HG03558 (cell line): ENCODE measurements at regions not wholly inside any gene's neighbourhood (a gene's known extent, or its start where the extent isn't known, plus 50 kb on each side); places are given as distances from the start of the nearest gene placed in this dataset.

Experiments used
- ATAC-seq: cut with Tn5 transposase; IDR thresholded peaks from one replicate; pipeline ENCODE4 v1.9.1; 2021; ENCODE audit warnings: moderate number of reproducible peaks; ENCODE audit not compliant: unreplicated experiment; ENCODE audit errors: extremely low read depth

DNA sequence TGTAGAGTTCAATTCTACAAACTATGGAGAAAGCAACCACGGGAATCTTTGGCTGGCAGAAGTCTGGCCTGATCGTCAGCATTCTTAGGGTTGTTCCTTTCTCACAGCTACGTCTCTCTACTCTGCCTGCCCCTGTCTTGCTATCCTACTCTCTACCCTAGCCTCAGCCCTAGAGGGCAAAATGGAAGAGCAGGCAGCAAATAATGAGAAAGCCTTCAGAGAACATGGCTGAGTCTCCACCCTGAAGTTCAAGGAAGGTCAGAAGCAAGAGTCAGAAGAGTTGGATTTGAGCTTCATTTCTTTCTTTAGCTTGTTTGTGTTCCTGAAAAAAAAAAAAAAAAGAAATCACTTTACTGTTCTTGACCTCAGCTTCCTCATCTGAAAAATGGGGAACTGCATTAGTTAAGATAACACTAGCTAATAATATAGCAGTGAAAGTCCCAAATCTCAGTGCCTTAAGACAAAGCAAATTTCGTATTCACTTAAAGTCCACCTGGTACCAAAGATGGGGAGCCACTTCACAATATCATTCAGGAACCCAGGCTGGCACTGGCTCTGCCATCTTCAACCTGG lies 50.2 kb upstream of the CCND2 start:
- ATAC-seq, result no peak

DNA sequence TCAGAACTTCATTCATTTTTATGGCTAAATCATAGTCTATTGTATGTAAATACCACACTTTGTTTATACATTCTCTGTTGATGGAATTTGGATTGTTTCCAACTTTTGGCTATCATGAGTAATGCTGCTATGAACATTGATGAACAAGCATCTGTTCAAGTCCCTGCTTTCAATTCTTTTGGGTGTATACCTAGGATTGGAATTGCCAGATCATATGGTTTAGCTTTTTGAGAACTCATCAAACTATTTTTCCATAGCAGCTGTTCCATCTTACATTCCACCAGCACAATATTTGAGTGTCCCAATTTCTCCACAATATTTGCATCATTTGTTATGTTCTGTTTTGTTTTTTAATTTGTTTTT lies 52.3 kb upstream of the CCND2 start:
- no peak for ATAC-seq

DNA sequence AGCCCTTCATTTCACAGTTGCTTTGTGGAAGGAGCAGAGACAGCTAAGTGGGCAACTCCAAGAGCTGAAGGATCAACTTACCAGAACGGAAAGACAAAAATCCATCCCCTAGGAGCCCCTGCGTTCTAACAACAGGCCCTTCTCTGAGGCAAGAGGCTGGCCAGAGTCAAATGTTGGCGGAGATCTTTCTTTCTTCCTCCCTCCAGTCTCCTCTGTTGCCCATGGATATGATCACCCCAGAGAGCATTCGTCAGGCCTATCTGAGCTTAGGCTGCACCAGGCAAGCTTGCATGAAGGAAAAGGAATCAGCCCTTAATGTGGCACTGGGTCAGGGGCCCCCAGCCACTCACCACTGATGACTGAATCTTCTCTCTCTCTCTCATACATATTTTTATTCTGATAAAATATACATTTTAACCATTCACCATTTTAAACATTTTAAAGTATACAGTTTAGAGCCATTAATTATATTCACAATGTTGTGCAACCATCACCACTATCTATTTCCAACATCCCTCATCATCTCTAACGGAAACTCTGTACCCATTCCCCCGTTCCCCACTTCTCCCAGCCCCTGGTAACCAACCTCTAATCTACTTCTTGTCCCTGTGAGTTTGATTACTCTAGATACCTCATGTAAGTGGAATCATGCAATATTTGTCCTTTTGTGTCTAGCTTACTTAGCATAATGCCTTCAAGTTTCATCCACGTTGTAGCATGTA lies 52.9 kb upstream of the CCND2 start:
- no peak for ATAC-seq

DNA sequence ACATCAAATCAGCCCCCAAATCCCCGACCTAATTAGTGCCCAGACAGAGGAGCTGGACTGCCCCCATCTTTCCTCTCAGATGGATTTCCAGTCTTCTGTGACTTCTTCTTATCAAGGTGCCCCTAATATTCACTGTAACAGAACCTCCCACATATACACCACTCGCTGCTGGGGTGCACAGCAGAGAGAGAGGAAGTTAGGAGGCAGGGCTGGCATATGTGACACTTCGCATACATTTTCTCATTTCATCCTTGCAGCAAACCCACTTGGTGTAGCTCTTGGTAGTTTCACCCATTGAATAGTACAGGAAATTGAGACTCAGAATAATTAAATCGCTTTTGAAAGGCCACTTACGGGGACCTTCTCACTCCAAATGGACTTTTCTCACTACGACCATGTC lies 56.5 kb upstream of the CCND2 start:
- ATAC-seq, result no peak

DNA sequence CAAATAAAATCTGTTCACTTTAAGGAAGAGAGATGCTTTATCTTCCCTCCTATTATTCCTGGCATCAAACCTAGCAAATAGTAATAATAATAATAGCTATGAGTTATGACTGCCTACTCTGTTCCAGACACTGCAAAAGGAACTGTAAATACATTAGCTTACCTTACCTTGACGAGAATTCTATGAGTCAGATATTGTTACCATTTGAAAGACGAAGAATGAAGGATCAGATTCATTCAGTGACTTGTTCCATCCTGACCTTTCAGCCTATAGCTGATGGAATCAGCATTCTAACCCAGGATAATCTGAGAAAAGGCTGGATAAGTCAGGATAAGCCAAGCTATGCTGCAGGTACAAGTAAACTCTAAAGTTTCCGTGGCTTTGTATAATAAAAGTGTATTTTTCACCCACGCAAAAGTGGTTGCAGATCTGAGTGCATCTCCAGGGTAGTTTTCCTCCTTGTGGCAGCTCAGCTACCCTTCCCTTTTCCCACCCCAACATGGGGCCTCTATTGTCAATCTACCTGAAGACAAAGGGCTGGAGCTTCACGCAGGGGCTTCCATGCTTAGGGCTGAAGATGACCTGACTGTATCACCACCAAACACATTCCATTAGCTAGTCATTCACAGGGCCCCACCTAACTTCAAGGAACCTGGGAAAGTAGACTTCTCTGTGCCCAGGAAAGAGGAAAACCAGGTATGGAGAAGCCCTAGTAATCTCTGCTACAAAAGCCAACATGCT lies 57.2 kb upstream of the CCND2 start:
- no peak for ATAC-seq

DNA sequence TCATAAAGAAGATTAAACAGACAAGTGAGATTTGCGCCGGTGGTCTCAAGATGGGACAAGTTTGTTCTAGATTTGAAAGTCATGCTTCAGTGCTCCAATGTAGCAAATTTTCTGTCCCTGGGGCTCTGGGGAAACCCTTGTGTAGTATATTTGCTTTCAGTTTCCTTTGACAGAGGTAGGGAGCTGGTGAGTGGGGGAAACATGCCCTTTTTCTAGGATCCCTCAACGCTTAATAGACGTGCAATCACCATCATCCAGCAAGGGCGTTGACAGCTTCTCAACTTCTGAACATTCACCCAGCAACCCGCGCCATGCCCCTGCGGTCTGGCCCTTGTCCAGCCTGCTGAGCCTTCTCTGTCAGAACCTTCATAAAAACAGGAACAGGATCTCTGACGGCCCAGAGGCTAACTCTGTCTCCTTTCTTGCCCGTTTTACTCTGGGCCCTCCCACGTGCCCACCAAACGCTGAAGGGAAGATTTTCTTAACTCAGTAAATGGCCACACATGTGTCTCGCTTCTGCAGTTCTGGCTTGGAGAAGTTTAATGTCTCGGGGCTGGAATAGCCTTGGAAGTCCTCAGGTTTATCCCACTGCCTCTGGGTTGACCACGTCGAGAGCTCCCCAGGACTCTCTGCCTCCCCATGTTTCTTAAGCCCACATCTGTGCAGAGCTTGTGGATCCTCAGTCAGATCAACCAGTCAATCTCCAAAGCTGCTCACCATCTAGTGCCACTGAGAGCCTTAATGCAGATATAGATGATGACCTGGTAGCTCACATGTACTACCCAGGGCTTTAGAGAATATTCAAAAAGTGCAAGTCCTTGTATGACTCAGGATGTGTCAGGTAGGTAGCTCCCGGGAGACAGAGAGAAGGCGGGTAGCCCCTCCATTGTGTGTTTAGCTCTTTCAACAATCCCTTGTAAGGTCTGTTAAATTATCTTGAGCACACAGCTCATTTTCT lies 58.1 kb upstream of the CCND2 start:
- no peak for ATAC-seq

DNA sequence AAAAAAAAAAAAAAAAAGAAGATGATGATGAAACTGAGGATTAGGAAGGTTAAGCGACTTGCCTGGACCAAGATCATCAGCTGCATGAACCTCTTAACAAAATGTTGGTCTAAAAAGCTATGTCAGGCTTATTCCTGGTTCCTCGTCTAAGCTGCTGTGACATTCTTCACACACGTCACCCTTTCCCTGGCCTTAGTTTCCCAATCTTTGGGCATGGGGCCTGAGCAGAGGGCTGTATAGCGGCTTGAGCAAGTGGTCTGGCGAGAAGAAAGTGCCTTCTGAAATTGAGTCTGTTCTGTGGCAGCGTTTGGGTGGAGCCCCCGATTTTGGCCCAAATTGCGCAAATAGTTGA lies 58.7 kb upstream of the CCND2 start:
- ATAC-seq, result no peak

DNA sequence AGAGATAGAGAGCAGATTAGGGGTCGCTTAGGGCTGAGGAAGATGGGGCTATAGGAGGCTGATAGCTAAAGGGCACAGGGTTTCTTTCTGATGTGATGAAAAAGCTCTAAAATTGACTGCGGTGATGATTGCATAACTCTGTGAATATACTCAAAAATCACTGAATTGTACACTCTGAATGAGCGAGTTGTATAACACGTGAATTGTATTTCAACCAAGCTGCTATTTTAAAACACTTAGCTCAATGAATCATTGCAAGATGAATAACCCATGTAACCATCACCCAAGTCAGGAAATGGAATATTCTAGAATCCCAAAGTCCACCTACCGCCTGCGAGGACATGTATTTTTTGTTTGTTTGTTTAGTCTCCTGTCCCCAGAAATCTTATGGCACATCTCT lies 60.1 kb upstream of the CCND2 start:
- no peak for ATAC-seq

DNA sequence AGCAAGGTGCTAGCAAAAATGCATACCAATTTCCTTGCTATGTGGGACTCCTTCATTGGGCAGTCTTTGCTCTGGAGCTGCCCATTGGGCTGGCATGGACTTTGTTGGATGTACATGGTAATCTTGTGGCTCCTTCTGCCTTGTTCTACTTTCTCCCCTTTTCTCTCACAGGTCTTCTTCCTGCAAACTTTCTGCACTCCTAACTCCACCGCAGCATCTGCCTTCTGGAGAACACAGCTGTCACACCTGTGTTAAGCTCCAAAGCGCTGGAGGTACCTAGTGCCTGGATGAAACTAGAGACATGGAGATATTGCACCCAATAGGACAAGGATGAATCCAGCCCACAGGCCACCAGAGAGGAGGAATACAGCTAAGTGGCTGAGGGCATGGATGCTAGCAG lies 60.7 kb upstream of the CCND2 start:
- no peak for ATAC-seq

DNA sequence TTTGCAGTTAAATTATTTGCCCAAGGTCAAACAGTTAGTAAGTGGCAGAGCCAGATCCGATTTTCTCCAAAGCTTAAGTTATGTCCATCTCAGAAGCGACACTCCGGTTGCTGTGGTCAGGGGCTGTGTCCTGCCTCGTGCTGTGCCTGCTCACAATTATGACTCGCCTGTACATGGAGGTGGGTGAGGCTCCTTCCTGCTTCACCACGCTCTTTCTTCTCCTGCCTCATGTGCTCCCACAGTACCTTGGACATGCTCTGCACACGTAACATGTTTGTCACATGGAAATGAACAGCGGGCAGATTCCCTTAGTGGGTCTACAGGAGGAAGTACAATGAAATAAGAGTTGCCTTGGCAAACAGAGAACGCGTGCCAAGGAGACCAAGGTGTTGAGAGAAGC lies 62.2 kb upstream of the CCND2 start:
- no peak for ATAC-seq

DNA sequence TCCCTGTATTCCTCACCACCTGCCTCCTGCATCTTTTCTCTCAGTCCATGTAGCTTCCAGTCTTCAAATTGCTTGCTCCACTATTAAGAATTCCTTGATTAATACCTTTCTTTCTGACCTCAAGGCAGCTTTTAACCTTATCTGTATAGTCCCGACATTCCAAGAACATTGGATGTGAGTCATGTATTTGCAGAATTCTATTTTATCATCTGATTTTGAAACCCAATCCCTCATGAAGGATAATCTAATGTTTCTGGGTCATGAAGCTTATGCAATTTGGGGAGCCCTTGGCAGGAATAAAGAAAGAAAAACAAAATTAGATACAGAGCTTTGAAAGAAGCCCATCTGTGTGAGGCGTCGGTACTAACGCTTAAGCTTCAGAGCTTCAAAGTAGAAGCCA lies 63.4 kb upstream of the CCND2 start:
- ATAC-seq, result no peak

DNA sequence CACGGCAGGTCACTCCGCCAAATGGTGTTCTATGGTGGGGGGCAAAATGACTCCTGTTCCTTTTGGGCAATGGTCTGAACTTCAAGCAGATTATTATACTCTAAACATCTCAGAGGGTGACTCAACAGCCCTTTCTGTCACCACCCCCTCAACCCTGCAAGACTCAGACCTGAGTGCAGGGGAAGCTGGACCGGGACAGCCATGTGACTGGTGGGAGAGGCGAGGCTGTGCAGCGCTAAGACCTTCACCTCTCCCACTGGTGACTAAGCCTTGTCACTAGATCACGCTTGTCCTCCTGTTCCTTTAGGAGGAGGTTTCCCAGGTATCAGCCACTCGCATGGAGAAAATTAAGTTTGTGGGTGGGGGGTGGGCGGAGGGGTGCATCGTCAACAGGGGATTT lies 67.1 kb upstream of the CCND2 start:
- no peak for ATAC-seq

DNA sequence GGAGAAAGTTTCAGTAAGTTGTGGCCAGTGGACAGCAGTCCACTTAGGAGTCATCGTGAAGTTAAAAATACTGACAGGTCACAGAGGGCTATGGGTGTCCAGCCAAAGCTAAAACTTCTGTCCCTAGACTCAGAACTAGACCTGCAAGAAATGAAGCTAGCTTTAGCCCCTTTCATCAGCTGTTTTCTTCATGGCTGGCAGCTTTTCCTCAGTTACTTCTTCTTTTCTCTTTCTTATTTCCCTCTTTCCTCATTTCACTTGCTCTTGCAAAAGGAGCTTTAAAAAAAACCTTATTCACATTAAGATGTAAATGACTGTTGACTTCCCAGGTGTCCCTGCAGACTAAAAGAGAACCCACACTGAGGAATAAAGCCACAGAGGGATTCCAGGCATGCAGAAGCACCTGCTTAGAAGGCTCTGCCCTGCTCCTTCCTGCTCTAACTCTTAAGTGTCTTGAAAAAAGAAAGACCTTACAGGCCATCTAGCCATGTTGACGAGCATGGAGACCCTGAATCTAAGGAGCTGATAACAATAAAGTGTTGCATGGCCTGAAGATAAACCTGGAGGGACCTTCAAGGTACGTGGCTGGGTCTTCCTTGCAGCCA lies 69.7 kb upstream of the CCND2 start:
- ATAC-seq, result no peak

DNA sequence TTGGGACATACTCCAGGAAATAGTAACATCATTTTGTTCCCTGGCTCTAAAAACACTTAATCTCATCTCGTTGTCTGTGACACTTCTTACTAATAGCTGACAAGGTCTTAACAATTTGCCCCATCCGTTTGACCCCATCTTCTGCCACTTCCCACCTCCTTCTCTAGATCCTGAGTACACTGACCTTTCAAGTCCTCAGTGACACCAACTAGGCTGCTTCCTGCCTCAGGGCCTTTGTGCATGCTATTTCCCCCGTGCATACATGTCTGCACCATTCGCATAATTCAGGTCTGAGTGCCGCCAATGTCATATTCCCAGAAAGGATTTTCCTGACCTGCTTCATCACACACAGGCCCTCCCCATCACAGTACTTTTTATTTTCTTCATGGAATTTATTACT lies 70.6 kb upstream of the CCND2 start:
- no peak for ATAC-seq

DNA sequence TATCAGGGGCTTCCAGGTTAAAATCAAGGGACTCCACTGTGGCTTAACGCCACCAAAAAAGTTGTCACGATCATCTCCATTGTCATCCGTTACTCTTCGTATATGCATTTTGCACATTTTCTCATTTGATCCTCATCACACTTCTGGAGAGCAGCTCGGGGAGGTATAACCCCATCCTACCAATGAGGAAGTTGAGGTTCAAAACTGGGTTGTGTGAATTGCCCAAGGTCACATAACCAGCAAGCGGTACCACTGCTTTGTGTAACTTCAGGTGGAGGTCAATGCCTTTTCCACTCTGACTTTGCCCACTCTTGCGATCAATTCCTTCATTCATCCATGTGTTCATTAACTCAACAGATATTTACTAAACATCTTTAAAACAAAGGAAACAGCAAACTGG lies 71.1 kb upstream of the CCND2 start:
- no peak for ATAC-seq

DNA sequence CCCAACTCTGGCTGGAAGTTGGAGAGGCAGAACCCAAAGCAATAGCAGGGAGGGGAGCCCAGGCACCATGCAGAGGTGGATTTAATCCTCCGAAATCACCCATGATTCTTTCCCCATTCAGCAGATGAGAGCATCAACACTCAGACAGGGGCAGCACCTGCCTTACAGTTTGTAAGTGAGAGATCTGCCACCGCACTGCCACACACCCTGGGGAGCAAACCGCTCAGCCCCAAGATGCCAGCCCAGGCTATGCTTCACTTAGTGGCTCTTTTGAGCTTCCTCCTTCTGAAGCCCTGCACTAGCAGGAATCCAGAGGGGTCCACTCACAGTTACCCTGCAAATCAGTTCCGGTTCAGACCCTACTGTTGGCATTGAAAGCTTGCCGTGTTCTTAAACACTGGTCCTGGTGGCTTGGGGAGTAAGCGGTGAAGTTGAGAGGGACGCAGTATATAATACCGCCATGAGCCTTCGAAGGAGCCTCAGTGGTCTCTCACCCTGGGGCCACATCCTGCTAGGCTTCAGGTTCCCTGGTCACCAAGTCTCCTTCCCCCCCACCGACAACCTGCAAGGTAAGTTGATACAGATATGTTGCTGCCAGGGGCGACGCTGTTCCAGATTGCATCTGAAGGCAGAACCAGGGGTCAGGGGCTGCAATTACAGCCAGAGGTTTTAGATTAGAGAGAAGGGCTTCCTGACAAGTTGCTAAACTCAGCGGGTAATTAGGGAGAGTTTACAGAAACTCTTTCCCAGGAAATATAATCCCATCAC lies 72.0 kb upstream of the CCND2 start:
- ATAC-seq, result no peak

DNA sequence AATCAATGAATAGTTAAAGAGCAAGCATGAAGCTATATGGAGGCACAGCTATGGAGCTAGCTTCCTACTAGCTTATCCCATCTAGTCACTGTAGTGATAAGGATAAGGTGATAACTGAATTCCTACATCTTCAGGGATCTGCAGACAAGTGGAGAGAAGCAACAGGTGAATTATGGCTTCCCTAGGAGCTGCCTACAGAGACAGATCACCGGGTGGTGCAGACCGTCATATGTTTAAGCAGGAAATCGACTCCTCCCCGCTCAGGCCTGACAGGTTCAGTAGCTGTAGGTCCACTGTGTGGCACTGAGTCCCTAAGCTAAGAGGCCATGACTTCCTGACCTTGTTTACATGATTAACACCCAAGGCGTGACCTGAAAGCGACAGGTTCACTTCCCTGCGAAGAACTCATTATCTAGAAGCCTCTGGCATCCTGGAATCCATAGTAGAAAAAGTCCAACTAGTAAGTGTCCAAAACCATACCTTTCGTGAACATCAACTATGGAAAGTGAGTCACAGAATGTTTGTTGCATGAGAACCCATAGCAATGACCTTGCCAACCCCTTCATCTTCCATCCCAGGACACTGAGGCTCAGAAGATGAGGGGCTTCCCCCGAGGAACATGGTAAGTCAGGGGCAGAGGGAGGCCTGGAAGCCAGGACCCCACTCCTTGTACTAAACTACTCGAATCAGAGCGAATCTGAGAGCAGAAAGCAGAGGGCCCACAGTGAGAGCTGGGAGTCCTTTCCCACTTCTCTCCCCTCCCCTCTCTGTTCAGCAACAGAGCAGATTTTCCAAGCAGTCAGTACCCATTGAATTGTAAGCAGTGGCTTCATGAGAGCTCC lies 75.4 kb upstream of the CCND2 start:
- ATAC-seq, result no peak

DNA sequence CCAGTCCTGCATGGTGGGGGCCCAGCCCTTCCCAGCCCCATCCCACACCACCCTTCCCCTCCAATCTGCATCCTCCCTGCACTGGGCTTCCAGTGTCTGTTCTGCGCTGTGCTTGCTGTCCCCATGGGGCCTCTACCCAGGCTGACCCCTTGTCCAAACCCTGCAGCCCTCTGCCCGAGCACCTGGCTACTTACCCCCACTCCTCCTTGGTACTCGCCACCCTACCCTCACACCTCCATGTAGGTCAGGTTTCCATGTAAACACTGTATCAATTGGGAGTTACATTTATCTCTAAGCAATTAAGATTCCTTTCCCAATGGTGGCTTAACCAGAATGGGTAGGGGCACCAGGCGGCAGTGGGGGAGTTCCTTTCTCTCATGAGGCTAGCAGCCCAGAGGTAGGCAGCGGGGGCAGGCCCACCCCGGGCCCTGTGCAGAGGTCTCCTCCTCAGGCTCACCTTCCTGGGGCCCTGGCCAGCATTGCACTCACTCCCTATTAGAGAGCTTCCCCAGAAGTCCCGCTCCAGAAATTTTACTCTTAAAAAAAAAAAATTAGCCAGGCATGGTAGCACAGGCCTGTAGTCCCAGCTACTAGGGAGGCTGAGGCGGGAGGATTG lies 76.6 kb upstream of the CCND2 start:
- ATAC-seq, result no peak
